ENCODE measurements at regions not wholly inside any gene's neighbourhood (a gene's known extent, or its start where the extent isn't known, plus 50 kb on each side); places are given as distances from the start of the nearest gene placed in this dataset.

DNA sequence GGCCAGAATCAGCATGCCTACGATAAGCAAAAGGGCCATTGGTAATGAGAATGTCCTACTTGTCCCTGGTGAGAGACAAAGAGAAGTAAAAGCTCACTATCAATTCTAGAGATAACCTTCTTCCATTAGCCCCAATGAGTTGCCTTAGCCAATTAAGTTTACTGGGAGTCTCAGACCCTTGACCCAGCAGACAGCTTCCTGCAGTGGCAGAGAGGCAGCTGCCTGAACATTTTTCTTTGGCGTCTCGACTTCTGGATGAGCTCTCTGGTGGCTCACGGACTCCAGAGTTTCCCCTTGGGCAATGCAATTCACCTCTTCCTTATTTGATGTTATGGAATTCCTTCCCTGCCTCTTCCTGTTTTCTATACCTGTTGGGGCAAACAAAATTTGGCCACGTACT lies 1034.4 kb downstream of the NAALADL2 start:
- TF ChIP-seq CTCF (conservative IDR thresholded peaks at IDR 0.05) (no peak), EZH2 (IDR thresholded peaks at IDR 0.05; ENCODE audit: low read depth) (no peak)

Data from PC-9 (cell line).